ENCODE measurements at regions not wholly inside any gene's neighbourhood (a gene's known extent, or its start where the extent isn't known, plus 50 kb on each side); places are given as distances from the start of the nearest gene placed in this dataset.
A peak's percentile ranks its signal among the peaks of the same experiment; 100 is the strongest.
"Not testable (repeated sequence)": the region's sequence is repeated elsewhere in the genome, so short reads cannot be mapped to it uniquely, and the experiment has no call there.

DNA sequence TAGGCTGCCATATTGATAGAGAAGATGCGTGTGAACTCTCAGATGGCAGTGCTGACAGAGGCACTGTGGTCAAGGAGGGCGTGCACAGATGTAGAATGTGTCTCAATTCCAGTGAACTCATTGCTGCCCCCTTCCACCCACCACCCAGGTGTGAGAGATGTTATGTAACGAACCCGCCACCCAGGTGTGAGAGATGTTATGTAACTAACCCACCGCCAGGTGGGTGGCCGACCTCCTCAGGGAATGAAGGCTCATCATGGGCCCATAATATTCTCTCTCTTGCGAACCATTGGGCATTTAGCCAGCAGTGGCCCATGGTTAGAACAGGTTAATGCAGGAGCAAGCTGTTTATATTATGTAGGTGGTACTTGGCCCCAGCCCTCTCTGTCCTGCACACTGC, 140.4 kb upstream of the MTPN start:
- TF ChIP-seq, protein P1, sequence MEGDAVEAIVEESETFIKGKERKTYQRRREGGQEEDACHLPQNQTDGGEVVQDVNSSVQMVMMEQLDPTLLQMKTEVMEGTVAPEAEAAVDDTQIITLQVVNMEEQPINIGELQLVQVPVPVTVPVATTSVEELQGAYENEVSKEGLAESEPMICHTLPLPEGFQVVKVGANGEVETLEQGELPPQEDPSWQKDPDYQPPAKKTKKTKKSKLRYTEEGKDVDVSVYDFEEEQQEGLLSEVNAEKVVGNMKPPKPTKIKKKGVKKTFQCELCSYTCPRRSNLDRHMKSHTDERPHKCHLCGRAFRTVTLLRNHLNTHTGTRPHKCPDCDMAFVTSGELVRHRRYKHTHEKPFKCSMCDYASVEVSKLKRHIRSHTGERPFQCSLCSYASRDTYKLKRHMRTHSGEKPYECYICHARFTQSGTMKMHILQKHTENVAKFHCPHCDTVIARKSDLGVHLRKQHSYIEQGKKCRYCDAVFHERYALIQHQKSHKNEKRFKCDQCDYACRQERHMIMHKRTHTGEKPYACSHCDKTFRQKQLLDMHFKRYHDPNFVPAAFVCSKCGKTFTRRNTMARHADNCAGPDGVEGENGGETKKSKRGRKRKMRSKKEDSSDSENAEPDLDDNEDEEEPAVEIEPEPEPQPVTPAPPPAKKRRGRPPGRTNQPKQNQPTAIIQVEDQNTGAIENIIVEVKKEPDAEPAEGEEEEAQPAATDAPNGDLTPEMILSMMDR (conservative IDR thresholded peaks at IDR 0.05; ENCODE audit: low read depth, low read length): no peak
- H3K4me3 ChIP-seq (ENCODE audit: low read length): no peak overlapping the region
- DNase-seq (ENCODE audit: low read depth): no peak

DNA sequence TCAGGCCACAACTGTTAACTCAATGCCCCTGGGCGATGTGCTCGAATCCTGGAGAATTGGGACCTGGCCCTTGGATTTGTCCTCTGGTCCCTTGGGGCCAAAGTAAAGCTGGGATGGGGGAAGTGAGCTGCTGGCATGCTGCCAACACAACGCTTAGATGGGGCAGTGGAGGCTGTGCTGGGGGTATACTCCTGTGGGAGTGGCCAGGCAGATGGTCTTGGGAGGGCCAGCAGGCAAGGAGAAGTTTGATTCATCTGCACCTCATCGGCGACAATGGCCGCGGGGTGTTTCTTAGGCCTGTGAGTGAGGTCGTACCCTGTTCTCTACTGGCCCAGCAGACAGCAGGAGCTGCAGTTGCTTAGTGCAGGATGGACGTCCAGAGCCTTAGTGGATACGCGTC, 139.0 kb upstream of the MTPN start:
- H3K4me3 ChIP-seq (ENCODE audit: low read length): no peak overlapping the region
- no peak for DNase-seq (ENCODE audit: low read depth)
- TF ChIP-seq, protein P1 (conservative IDR thresholded peaks at IDR 0.05; ENCODE audit: low read depth, low read length): no peak

DNA sequence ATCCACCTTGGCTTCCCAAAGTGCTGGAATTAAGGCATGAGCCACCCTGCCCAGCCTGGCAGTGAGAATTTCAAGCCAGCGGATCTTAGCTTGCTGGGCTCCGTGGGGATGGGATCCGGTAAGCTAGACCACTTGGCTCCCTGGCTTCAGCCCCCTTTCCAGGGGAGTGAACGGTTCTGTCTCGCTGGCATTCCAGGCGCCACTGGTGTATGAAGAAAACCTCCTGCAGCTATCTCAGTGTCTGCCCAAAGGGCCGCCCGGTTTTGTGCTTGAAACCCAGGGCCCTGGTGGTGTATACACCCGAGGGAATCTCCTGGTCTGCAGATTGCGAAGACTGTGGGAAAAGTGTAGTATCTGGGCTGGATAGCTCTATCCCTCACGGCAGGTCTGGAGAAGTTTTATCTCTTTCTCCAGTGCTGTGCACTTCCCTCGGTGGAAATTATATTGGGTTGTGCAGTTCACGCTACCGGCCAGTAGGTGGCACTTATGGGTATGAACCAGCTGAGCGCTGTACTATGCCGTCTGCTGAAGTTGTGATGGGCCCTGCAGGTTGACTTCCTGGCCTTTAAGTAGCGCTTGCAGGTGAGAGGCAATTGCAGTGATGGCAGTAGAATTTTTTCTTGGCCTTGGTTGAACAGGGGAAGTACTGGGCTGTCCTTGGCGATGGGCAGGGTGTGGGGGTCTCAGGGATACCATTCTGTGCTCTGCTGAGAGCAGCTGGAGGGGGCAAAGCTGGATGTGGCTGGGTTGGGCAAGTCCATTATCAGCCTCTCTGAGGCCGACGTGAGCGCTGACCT, 138.0 kb upstream of the MTPN start:
- H3K4me3 ChIP-seq (ENCODE audit: low read length): no peak overlapping the region
- DNase-seq (ENCODE audit: low read depth): peak; percentile 11
- TF ChIP-seq, protein P1 (conservative IDR thresholded peaks at IDR 0.05; ENCODE audit: low read depth, low read length): peak; percentile 75

DNA sequence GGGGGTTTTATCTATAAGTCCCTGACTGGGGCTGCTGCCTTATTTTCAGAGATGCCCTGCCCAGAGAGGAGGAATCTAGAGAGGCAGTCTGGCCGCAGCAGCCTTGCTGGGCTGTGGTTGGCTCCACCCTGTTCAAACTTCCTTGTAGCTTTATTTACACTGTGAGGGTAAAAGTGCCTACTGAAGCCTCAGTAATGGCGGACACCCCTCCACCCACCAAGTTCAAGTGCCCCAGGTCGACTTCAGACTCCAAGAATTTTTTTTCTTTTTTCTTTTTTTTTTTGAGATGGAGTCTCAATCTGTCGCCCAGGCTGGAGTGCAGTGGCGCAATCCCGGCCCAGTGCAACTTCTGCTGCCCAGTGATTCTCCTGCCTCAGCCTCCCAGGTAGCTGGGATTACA, 137.3 kb upstream of the MTPN start:
- not testable (repeated sequence) for DNase-seq (ENCODE audit: low read depth); H3K4me3 ChIP-seq (ENCODE audit: low read length)

DNA sequence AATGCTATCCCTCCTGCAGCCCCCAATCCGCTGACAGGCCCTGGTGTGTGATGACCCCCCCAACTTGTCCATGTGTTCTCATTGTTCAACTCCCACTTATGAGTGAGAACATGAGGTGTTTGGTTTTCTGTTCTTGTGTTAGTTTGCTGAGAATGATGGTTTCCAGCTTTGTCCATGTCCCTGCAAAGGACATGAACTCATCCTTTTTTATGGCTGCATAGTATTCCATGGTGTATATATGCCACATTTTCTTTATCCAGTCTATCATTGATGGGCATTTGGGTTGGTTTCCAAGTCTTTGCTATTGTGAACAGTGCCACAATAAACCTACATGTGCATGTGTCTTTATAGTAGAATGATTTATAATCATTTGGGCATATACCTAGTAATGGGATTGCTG, 131.9 kb upstream of the MTPN start:
- not testable (repeated sequence) for DNase-seq (ENCODE audit: low read depth); H3K4me3 ChIP-seq (ENCODE audit: low read length)

DNA sequence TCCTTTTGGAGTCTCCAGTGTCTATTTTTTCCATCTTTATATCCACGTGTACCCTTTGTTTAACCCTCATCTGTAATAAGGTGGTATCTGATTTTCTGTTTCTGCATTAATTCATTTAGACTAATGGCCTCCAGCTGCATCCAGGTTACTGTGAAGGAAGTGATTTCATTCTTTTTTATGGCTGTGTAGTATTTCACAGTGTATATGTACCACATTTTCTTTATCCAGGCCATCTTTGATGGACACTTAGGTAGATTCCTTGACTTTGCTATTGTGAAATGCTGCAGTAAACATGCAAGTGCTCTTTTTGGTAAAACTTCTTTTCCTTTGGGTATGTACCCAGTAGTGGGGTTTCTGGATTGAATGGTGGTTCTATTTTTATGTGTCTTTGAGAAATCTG, 128.0 kb upstream of the MTPN start:
- no peak for DNase-seq (ENCODE audit: low read depth)
- H3K4me3 ChIP-seq (ENCODE audit: low read length): no peak overlapping the region
- TF ChIP-seq, protein P1 (conservative IDR thresholded peaks at IDR 0.05; ENCODE audit: low read depth, low read length): no peak

DNA sequence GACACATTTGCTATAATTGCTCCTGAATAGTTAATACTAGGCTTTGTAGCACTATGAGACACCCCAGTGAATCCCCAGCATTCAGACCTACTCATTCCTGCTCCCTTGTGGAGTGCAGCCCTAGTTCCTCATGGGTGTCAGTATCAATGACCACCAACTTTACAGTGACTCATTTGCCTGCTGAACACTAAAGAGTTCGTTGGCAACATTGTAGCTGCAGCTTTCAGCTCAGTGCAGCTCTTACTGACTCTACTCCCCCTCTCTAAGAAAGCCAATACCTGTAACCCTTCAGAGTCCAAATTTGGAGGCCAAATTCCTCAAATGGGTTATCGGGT, 127.1 kb upstream of the MTPN start:
- H3K4me3 ChIP-seq (ENCODE audit: low read length): no peak overlapping the region
- peak; percentile 3 for DNase-seq (ENCODE audit: low read depth)
- TF ChIP-seq, protein P1 (conservative IDR thresholded peaks at IDR 0.05; ENCODE audit: low read depth, low read length): no peak

DNA sequence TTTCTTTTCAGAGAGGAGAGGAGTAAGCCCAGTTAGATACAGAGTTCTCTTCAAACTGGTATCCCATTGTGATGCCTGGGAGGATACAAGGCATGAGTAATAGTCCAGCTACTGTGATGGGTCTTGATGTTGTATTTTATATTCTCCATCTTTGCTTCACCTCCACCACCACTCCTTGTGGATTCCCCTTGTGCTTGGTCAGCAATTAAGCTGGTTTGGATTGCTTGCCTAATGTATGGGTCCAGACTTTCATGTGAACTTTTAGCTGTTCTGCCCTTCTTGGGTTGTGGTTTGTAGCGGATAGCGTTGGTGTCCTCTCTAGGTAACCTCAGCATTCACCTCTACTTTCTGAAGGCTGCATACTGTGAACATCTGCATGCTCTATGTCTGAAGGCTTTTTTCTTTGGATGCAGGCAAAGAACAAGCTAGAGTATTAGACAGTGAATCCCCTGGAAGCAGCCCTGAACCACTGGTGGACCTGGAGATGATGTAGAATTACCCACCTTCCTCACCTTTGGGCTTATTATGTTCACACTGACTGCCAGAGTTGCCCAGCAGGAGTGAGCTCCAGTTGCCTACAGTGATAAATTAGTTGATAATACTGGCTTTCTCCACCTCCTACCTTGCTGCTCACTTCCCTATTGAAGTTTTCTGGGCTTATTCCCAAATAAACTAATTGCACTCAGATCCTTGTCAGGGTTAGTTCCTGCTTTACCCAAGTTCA, 126.5 kb upstream of the MTPN start:
- no peak overlapping the region for H3K4me3 ChIP-seq (ENCODE audit: low read length)
- TF ChIP-seq, protein P1 (conservative IDR thresholded peaks at IDR 0.05; ENCODE audit: low read depth, low read length): no peak
- DNase-seq (ENCODE audit: low read depth): no peak
